ENCODE measurements at regions not wholly inside any gene's neighbourhood (a gene's known extent, or its start where the extent isn't known, plus 50 kb on each side); places are given as distances from the start of the nearest gene placed in this dataset.

DNA sequence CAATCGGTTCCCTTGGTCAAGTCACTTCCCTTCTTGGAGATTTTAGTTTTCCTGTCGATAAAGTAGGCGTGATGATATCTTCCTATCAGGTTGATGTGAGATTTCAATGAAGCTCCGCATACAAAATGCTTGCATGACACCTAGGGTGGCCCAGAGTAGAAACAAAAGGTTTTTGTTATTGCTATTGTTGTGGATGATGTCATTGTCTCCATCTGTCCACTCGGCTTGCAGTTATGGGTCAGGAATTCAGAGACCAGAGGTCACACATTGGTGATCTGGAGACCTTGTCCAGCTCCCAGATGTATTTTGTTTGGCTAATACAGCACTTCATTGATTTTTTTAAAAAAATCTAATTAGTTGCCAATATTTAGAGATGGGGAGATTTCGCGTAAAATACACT is 382.1 kb downstream of the MN1 start:
- no peak overlapping the region for H3K27ac ChIP-seq
- H3K4me3 ChIP-seq (ENCODE audit: low read depth in 1 of 2, low read length in 1 of 2): no peak overlapping the region
- H3K4me1 ChIP-seq (ENCODE audit: control insufficient read depth in 1 of 2, insufficient read depth in 1 of 2, low read depth in 1 of 2, low read length in 1 of 2): no peaks in the 10 kb centered on the region
- H3K36me3 ChIP-seq: no peaks in the 10 kb centered on the region
- H3K27me3 ChIP-seq: peaks cover 61% of the 10 kb centered on the region
- no peaks in the 10 kb centered on the region for H3K9me3 ChIP-seq
- TF ChIP-seq, protein P1, sequence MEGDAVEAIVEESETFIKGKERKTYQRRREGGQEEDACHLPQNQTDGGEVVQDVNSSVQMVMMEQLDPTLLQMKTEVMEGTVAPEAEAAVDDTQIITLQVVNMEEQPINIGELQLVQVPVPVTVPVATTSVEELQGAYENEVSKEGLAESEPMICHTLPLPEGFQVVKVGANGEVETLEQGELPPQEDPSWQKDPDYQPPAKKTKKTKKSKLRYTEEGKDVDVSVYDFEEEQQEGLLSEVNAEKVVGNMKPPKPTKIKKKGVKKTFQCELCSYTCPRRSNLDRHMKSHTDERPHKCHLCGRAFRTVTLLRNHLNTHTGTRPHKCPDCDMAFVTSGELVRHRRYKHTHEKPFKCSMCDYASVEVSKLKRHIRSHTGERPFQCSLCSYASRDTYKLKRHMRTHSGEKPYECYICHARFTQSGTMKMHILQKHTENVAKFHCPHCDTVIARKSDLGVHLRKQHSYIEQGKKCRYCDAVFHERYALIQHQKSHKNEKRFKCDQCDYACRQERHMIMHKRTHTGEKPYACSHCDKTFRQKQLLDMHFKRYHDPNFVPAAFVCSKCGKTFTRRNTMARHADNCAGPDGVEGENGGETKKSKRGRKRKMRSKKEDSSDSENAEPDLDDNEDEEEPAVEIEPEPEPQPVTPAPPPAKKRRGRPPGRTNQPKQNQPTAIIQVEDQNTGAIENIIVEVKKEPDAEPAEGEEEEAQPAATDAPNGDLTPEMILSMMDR (IDR thresholded peaks at IDR 0.05): no peak

DNA sequence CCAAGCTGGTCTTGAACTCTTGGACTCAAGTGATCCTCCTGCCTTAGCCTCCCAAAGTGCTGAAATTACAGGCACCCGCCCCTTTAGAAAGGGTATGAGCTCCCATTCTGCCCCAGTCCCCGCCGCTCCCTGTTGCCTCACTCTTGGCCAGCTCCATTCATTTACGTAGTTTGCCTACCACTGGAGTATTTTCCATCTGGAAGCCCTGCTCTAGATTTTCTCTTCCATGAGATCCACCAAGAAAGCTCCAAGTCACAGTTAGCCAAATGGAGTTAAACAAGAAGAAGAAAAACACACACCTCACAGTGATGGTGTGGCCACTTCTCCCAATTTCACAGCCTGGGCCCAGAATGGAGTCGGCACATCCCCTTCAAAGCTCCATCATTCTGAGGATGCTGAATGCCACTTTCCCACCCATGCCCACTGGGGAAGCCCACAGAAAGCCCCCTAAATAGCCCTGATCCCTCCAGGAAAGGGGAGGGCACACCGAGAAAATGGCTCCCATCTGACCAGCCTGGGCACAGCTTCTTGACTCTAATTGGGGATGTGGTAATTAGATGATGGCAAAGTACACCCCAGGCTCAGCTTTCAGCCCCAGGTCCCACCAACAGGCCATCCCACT is 381.2 kb downstream of the MN1 start:
- H3K36me3 ChIP-seq: no peaks in the 10 kb centered on the region
- peaks cover 57% of the 10 kb centered on the region for H3K27me3 ChIP-seq
- TF ChIP-seq, protein P1 (IDR thresholded peaks at IDR 0.05): no peak
- no peaks in the 10 kb centered on the region for H3K9me3 ChIP-seq
- no peak overlapping the region for H3K27ac ChIP-seq
- H3K4me1 ChIP-seq (ENCODE audit: control insufficient read depth in 1 of 2, insufficient read depth in 1 of 2, low read depth in 1 of 2, low read length in 1 of 2): no peaks in the 10 kb centered on the region
- H3K4me3 ChIP-seq (ENCODE audit: low read depth in 1 of 2, low read length in 1 of 2): no peak overlapping the region

DNA sequence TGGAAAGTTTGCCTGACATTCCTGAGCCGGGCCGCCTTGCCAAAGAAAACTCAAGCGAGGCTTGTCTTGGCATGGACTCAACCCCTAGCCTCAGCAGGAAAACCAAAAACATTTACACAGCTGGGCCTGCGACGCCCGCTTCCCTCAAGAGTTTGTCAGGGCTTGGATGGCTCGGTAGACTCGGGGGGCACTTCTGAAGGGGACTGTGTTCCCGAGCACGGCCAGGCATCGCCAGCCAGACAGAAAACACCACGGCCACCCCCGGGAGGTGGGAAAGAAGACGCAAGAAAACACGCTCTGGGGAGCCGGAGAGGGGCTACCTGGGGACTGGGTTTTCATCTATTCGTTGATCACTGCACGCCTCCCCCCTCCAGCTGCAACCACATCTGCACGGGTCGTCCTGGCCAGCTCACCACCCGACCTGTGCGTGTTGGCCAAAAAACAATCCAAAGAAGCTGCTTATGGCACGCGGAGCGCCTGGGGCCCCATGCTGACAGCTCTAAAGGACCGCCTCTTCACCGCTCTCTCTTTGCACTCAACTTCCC is 380.7 kb downstream of the MN1 start:
- no peaks in the 10 kb centered on the region for H3K36me3 ChIP-seq
- no peak overlapping the region for H3K4me3 ChIP-seq (ENCODE audit: low read depth in 1 of 2, low read length in 1 of 2)
- TF ChIP-seq, protein P1 (IDR thresholded peaks at IDR 0.05): no peak

DNA sequence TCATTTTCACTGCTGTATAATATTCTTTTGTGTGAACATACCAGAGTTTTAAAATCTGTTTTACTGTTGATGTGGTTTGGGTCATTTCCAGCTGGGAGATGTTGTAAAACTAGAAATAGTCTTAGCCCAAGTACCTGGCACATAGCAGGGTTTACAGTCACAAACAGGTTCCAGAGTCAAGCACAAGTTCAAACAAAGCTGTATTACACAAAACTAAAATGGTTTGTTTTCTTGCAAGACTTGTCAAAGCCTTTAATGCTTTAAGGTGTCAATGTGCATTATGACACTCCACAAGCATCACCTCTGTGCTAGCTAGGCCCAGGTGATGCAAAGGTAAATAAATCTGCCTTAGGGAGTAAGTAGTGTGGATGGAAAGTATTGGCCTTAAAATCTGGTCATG is 379.1 kb downstream of the MN1 start:
- Histone ChIP-seq H3K27me3 (peaks cover 39% of the 10 kb centered on the region), H3K4me1 (ENCODE audit: control insufficient read depth in 1 of 2, insufficient read depth in 1 of 2, low read depth in 1 of 2, low read length in 1 of 2) (no peaks in the 10 kb centered on the region), H3K4me3 (ENCODE audit: low read depth in 1 of 2, low read length in 1 of 2) (no peak overlapping the region), H3K9me3 (no peaks in the 10 kb centered on the region), H3K36me3 (no peaks in the 10 kb centered on the region), H3K27ac (no peak overlapping the region)
- TF ChIP-seq, protein P1 (IDR thresholded peaks at IDR 0.05): no peak

More for the DNA sequence above, 380.7 kb downstream of the MN1 start:
- no peaks in the 10 kb centered on the region for H3K4me1 ChIP-seq (ENCODE audit: control insufficient read depth in 1 of 2, insufficient read depth in 1 of 2, low read depth in 1 of 2, low read length in 1 of 2)
- H3K27ac ChIP-seq: no peak overlapping the region
- H3K27me3 ChIP-seq: peaks cover 51% of the 10 kb centered on the region
- no peaks in the 10 kb centered on the region for H3K9me3 ChIP-seq

DNA sequence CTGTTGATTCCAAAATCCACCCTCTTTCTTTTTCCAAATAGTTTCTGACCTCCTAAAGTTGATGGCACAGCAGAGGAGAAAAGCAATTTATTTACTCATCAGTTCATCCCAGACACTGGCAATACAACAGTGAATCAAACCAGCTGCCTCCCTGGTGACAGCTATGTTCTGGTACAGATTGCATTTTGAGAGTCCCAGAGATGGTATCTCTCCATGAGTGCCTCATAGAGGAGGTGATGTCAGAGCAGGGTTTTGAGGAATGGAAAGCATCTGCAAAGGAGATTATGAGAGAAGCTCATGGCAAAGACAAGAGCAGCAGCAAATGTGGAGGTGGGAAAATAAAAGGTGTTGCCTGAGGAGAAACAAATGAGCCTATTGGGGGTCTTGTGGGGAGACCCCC is 377.2 kb downstream of the MN1 start:
- TF ChIP-seq, protein P1 (IDR thresholded peaks at IDR 0.05): no peak
- Histone ChIP-seq H3K9me3 (no peaks in the 10 kb centered on the region), H3K27me3 (peaks cover 32% of the 10 kb centered on the region), H3K4me3 (ENCODE audit: low read depth in 1 of 2, low read length in 1 of 2) (no peak overlapping the region), H3K4me1 (ENCODE audit: control insufficient read depth in 1 of 2, insufficient read depth in 1 of 2, low read depth in 1 of 2, low read length in 1 of 2) (no peaks in the 10 kb centered on the region), H3K27ac (no peak overlapping the region), H3K36me3 (no peaks in the 10 kb centered on the region)
